DOHH2 (cell line): ENCODE measurements at regions not wholly inside any gene's neighbourhood (a gene's known extent, or its start where the extent isn't known, plus 50 kb on each side); places are given as distances from the start of the nearest gene placed in this dataset.
A peak's percentile ranks its signal among the peaks of the same experiment; 100 is the strongest.

Source experiments
- H3F3A ChIP-seq: fragments of 200-600 bp; sonication (generic), shearing (Covaris generic); 2 replicates; pipeline ENCODE4 v1.6.0; 2016; ENCODE audit warnings: antibody characterized with exemption, mild to moderate bottlenecking; ENCODE audit not compliant: control insufficient read depth, insufficient read depth
- H3K27ac ChIP-seq: fragments of 200-600 bp; sonication (generic); 2 replicates; pipeline ENCODE4 v1.5.1; 2014; ENCODE audit warnings: low read depth, mild to moderate bottlenecking, low read length, moderate library complexity
- H3K27me3 ChIP-seq: fragments of 200-600 bp; sonication (generic); 2 replicates; pipeline ENCODE4 v1.6.1; 2014; ENCODE audit warnings: mild to moderate bottlenecking, low read length, mixed read lengths; ENCODE audit not compliant: control insufficient read depth
- H3K36me3 ChIP-seq: fragments of 200-600 bp; sonication (generic); 2 replicates; pipeline ENCODE4 v1.6.1; 2014; ENCODE audit warnings: mild to moderate bottlenecking, low read length, moderate library complexity, mixed read lengths; ENCODE audit not compliant: control insufficient read depth
- H3K4me1 ChIP-seq: fragments of 200-600 bp; sonication (generic); 2 replicates; pipeline ENCODE4 v1.6.1; 2014; ENCODE audit warnings: mild to moderate bottlenecking, low read length, mixed read lengths; ENCODE audit not compliant: control insufficient read depth
- H3K4me2 ChIP-seq: fragments of 200-600 bp; sonication (generic); 2 replicates; pipeline ENCODE4 v1.6.0; 2014; ENCODE audit warnings: mild to moderate bottlenecking, low read length, moderate library complexity
- H3K4me3 ChIP-seq: fragments of 200-600 bp; sonication (generic); 2 replicates; pipeline ENCODE4 v1.5.1; 2014; ENCODE audit warnings: mild to moderate bottlenecking, low read length, mixed read lengths
- H3K79me2 ChIP-seq: fragments of 200-600 bp; sonication (generic); 2 replicates; pipeline ENCODE4 v1.6.1; 2014; ENCODE audit warnings: mild to moderate bottlenecking, low read length, mixed read lengths; ENCODE audit not compliant: control insufficient read depth
- H3K9me2 ChIP-seq: fragments of 200-600 bp; sonication (generic); replicated peaks from 2 replicates; pipeline ENCODE4 v1.6.1; 2014; ENCODE audit warnings: mild to moderate bottlenecking, low read length, mixed read lengths; ENCODE audit not compliant: control insufficient read depth
- H3K9me3 ChIP-seq: fragments of 200-600 bp; sonication (generic); 2 replicates; pipeline ENCODE4 v1.6.1; 2014; ENCODE audit warnings: antibody characterized with exemption, low read length, mixed read lengths; ENCODE audit not compliant: control insufficient read depth, insufficient read depth
- H4K20me1 ChIP-seq: fragments of 200-600 bp; sonication (generic); 2 replicates; pipeline ENCODE4 v1.6.0; 2014; ENCODE audit warnings: low read depth, mild to moderate bottlenecking, antibody characterized with exemption, low read length, moderate library complexity; ENCODE audit not compliant: control insufficient read depth, insufficient read depth
- CTCF ChIP-seq: fragments of 200-600 bp; sonication (generic); IDR thresholded peaks from one replicate; pipeline ENCODE4 v1.5.1; 2014; ENCODE audit warnings: antibody characterized with exemption, mild to moderate bottlenecking, low read depth, low read length; ENCODE audit not compliant: poor library complexity, severe bottlenecking
- EZH2phosphoT487 ChIP-seq: fragments of 200-600 bp; sonication (generic); IDR thresholded peaks from 2 replicates; pipeline ENCODE4 v1.6.1; 2017; ENCODE audit warnings: borderline replicate concordance, mild to moderate bottlenecking, antibody characterized with exemption, low read length, moderate library complexity, mixed read lengths

- no peaks in the 10 kb centered on the region for H4K20me1 ChIP-seq
- TF ChIP-seq CTCF (no peak), EZH2phosphoT487 (no peak)
- H3K27ac ChIP-seq = no peak overlapping the region
- no peak overlapping the region for H3K4me2 ChIP-seq
- no peaks in the 10 kb centered on the region for H3K27me3 ChIP-seq
- no peak overlapping the region for H3K4me3 ChIP-seq
- H3K9me2 ChIP-seq = no peaks in the 10 kb centered on the region
- peaks cover 57% of the 10 kb centered on the region for H3K4me1 ChIP-seq
- no peaks in the 10 kb centered on the region for H3K79me2 ChIP-seq
- H3K36me3 ChIP-seq = peaks cover 3% of the 10 kb centered on the region; the same call in 1 of the 2 replicates
- H3F3A ChIP-seq = peaks cover 26% of the 10 kb centered on the region
- no peaks in the 10 kb centered on the region for H3K9me3 ChIP-seq
These were observed 278.4 kb downstream of the PARN start for GRCh38 chr16:14351647-14352046.

GRCh38 chr16:14350626-14351025 is 279.4 kb downstream of the PARN start:
- Histone ChIP-seq H3K4me2 (peak overlapping the region; percentile 27), H3K36me3 (peaks cover 3% of the 10 kb centered on the region; the same call in 1 of the 2 replicates), H3K9me2 (no peaks in the 10 kb centered on the region), H3K4me1 (peaks cover 48% of the 10 kb centered on the region), H4K20me1 (no peaks in the 10 kb centered on the region), H3K27ac (no peak overlapping the region), H3F3A (peaks cover 21% of the 10 kb centered on the region), H3K4me3 (peak overlapping the region; percentile 14; the same call in 1 of the 2 replicates), H3K27me3 (no peaks in the 10 kb centered on the region), H3K79me2 (no peaks in the 10 kb centered on the region), H3K9me3 (no peaks in the 10 kb centered on the region)
- TF ChIP-seq EZH2phosphoT487 (no peak), CTCF (no peak)

GRCh38 chr16:14350081-14350480 is 279.0 kb downstream of the MRTFB start:
- H3K4me3 ChIP-seq = peak overlapping the region; percentile 14
- H3K4me1 ChIP-seq = peaks cover 43% of the 10 kb centered on the region
- H3K4me2 ChIP-seq = peak overlapping the region; percentile 27
- TF ChIP-seq EZH2phosphoT487 (no peak), CTCF (no peak)
- H3K9me2 ChIP-seq = no peaks in the 10 kb centered on the region
- no peaks in the 10 kb centered on the region for H4K20me1 ChIP-seq
- no peaks in the 10 kb centered on the region for H3K9me3 ChIP-seq
- H3K27ac ChIP-seq = no peak overlapping the region
- no peaks in the 10 kb centered on the region for H3K79me2 ChIP-seq
- H3K27me3 ChIP-seq = no peaks in the 10 kb centered on the region
- H3F3A ChIP-seq = peaks cover 16% of the 10 kb centered on the region
- no peaks in the 10 kb centered on the region for H3K36me3 ChIP-seq
